GM12878 (cell line): ENCODE measurements at regions not wholly inside any gene's neighbourhood (a gene's known extent, or its start where the extent isn't known, plus 50 kb on each side); places are given as distances from the start of the nearest gene placed in this dataset.
A peak's percentile ranks its signal among the peaks of the same experiment; 100 is the strongest.

ENCODE experiments used
- ATAC-seq: fragments of 200-7000 bp; cut with Tn5 transposase; 3 replicates; pipeline ENCODE4 v1.9.1; 2020; ENCODE audit warnings: mild to moderate bottlenecking, moderate library complexity
- BruUV-seq: library from RNA; stranded (reverse); fragments of 400-500 nt; replicated peaks from 2 replicates; lab custom pipeline; 2021; lab: Mats Ljungman, UMichigan
- CTCF ChIA-PET: fragments of 300-600 bp; sonication (Branson Sonifier 250); formaldehyde crosslinking; extraction: SDS; loops from one replicate; lab custom pipeline; 2021; ENCODE audit warnings: inconsistent platforms; lab: Yijun Ruan, JAX
- POLR2A ChIA-PET: fragments of 350-600 bp; formaldehyde crosslinking; extraction: SDS; loops from one replicate; lab custom pipeline; 2021; ENCODE audit warnings: inconsistent platforms; lab: Charles Lee
- RAD21 ChIA-PET: fragments of 300-600 bp; sonication (Branson Sonifier 250); formaldehyde crosslinking; loops from one replicate; lab custom pipeline; 2023; ENCODE audit warnings: antibody characterized with exemption; ENCODE audit not compliant: unreplicated experiment; lab: Charles Lee
- SMC1A ChIA-PET: fragments of 300-600 bp; sonication (Branson Sonifier 250); formaldehyde crosslinking; loops from one replicate; lab custom pipeline; 2023; ENCODE audit not compliant: unreplicated experiment, uncharacterized antibody; lab: Charles Lee
- DNase-seq: peaks from one replicate; pipeline ENCODE4 v3.0.0-alpha.2; 2011; ENCODE audit warnings: low read depth, low spot score
- FAIRE-seq: peaks from 3 replicates; lab custom pipeline; 2011; peaks lifted over from hg19 to GRCh38; lab: Jason Lieb, UNC
- H2AFZ ChIP-seq: 2 replicates; pipeline ENCODE4 v1.6.0; 2011; ENCODE audit warnings: low read depth, low read length, control low read depth; ENCODE audit not compliant: control insufficient read depth
- H3K27ac ChIP-seq: 2 replicates; pipeline ENCODE4 v1.5.1; 2011; ENCODE audit warnings: control low read depth; ENCODE audit not compliant: control insufficient read depth, insufficient read depth
- H3K27me3 ChIP-seq, 2 experiments: replicated peaks in 1 of 2; 2 replicates each; pipeline versions ENCODE4 v1.6.0 to v1.6.1; 2011; ENCODE audit warnings: low read length in 1 of 2; ENCODE audit not compliant: control insufficient read depth in 2 of 2, insufficient read depth in 2 of 2
- H3K36me3 ChIP-seq, 2 experiments: 2 replicates each; pipeline ENCODE4 v1.5.1; 2011; ENCODE audit warnings: low read length in 1 of 2; ENCODE audit not compliant: control insufficient read depth in 2 of 2, insufficient read depth in 2 of 2
- H3K4me1 ChIP-seq: 2 replicates; pipeline ENCODE4 v1.6.1; 2011; ENCODE audit warnings: mild to moderate bottlenecking, low read length, moderate library complexity, mixed read lengths; ENCODE audit not compliant: control insufficient read depth, insufficient read depth
- H3K4me2 ChIP-seq: 2 replicates; pipeline ENCODE4 v1.6.0; 2011; ENCODE audit warnings: control low read depth; ENCODE audit not compliant: control insufficient read depth, insufficient read depth
- H3K4me3 ChIP-seq: fragments of 200-600 bp; sonication (generic); 2 replicates; pipeline ENCODE4 v1.5.1; 2016
- H3K79me2 ChIP-seq: 2 replicates; pipeline ENCODE4 v1.6.0; 2011; ENCODE audit warnings: low read length; ENCODE audit not compliant: control insufficient read depth, insufficient read depth
- H3K9ac ChIP-seq: 2 replicates; pipeline ENCODE4 v1.8.0; 2011; ENCODE audit warnings: low read length, control low read depth, mixed read lengths; ENCODE audit not compliant: control insufficient read depth, insufficient read depth
- H3K9me3 ChIP-seq: replicated peaks from 3 replicates; pipeline ENCODE4 v1.5.1; 2011; ENCODE audit warnings: mild to moderate bottlenecking, low read length; ENCODE audit not compliant: control insufficient read depth, insufficient read depth
- H4K20me1 ChIP-seq: 2 replicates; pipeline ENCODE4 v1.6.0; 2011; ENCODE audit not compliant: control insufficient read depth, insufficient read depth
- E4F1 ChIP-seq: fragments of 450-650 bp; IDR thresholded peaks from 2 replicates; pipeline ENCODE4 v1.6.1; 2018; ENCODE audit warnings: borderline replicate concordance, mild to moderate bottlenecking; ENCODE audit not compliant: partially characterized antibody
- EP300 ChIP-seq, 2 experiments: fragments of 150-350 bp in 1 of 2; IDR thresholded peaks; 2 replicates each; pipeline ENCODE4 v1.6.1; 2011 to 2012; ENCODE audit warnings: low read depth in 2 of 2, low read length in 2 of 2, borderline replicate concordance in 1 of 2, improper control_type of control experiment in 1 of 2, inconsistent platforms in 1 of 2; ENCODE audit not compliant: control insufficient read depth in 1 of 2
- FOS ChIP-seq: IDR thresholded peaks from 3 replicates; pipeline ENCODE4 v1.6.1; 2011; ENCODE audit warnings: borderline replicate concordance; ENCODE audit not compliant: insufficient read length; ENCODE audit errors: extremely low read depth
- NR2C2 ChIP-seq: IDR thresholded peaks from 2 replicates; pipeline ENCODE4 v1.6.1; 2011; ENCODE audit warnings: borderline replicate concordance, low read depth; ENCODE audit not compliant: control insufficient read depth, insufficient read length
- PAX5 ChIP-seq: IDR thresholded peaks from 2 replicates; pipeline ENCODE4 v1.6.1; 2011; ENCODE audit warnings: low read depth, low read length, borderline replicate concordance
- SIX5 ChIP-seq: IDR thresholded peaks from 2 replicates; pipeline ENCODE4 v1.6.1; 2011; ENCODE audit warnings: mild to moderate bottlenecking, low read depth, low read length, moderate library complexity; ENCODE audit not compliant: severe bottlenecking
- ZBED1 ChIP-seq: IDR thresholded peaks from 2 replicates; pipeline ENCODE4 v1.6.1; 2016; ENCODE audit warnings: borderline replicate concordance
- WGBS: methylation state at CpG from one replicate; pipeline ENCODE4 v1.1.6; 2016; ENCODE audit warnings: low lambda C conversion rate; ENCODE audit not compliant: insufficient replicate concordance, insufficient coverage; ENCODE audit errors: missing lambda C conversion rate; 5-methylcytosine and 5-hydroxymethylcytosine counted together
- in situ Hi-C: fragments of 300-500 bp; cut with MboI; formaldehyde crosslinking; loops from 9 replicates; pipeline ENCODE4 v1.14.3; 2018; ENCODE audit warnings: mixed read lengths
- intact Hi-C: fragments of 100-400 bp; cut with micrococcal nuclease; formaldehyde crosslinking; loops from one replicate; pipeline ENCODE4 v1.14.2; 2022; ENCODE audit not compliant: unreplicated experiment
- TF ChIP-seq, protein P1 (sequence below): IDR thresholded peaks from 2 replicates; pipeline ENCODE4 v1.6.1; 2011; ENCODE audit warnings: borderline replicate concordance, low read depth, mild to moderate bottlenecking, moderate library complexity, mixed read lengths, low read length; ENCODE audit not compliant: insufficient read depth; ENCODE audit errors: extremely low read length
- TF ChIP-seq, protein P2 (sequence below): IDR thresholded peaks from 2 replicates; pipeline ENCODE4 v1.6.1; 2012; ENCODE audit warnings: improper control_type of control experiment, low read depth, low read length; ENCODE audit not compliant: insufficient replicate concordance

DNA sequence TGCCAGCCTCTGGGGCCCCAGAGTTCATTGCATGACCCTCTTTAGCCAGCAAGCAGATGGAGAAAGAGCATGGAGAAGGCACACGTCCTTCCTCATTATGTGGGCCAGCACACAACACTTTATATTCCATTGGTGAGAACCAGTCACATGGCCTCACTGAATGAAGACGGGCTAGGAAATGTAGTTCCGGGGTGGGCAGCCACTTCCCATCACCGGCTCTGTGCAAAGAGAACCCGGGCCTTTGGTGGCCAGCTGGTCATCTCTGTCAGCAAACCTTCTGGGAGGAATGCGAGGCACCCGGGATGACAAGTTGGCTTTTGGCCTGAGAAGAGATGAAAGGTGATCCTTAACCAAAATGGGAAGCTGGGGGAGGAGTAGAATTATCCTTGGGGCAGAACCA is 90.2 kb upstream of the VGLL4 start:
- Histone ChIP-seq H3K9me3 (no peaks in the 10 kb centered on the region), H3K27me3 (no peaks in the 10 kb centered on the region; a peak in 1 of 4 replicates), H3K27ac (no peak overlapping the region), H3K4me3 (no peak overlapping the region), H2AFZ (no peak overlapping the region), H3K9ac (no peak overlapping the region), H3K36me3 (no peaks in the 10 kb centered on the region), H3K79me2 (no peaks in the 10 kb centered on the region), H3K4me2 (no peak overlapping the region), H4K20me1 (no peaks in the 10 kb centered on the region), H3K4me1 (no peaks in the 10 kb centered on the region)
- 65% methylated on average over 7 of the region's 7 CpGs for WGBS
- FAIRE-seq: no peak
- ATAC-seq: no peak
- POLR2A ChIA-PET: no interaction called here
- TF ChIP-seq, protein P1, sequence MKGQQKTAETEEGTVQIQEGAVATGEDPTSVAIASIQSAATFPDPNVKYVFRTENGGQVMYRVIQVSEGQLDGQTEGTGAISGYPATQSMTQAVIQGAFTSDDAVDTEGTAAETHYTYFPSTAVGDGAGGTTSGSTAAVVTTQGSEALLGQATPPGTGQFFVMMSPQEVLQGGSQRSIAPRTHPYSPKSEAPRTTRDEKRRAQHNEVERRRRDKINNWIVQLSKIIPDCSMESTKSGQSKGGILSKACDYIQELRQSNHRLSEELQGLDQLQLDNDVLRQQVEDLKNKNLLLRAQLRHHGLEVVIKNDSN: peak; percentile 7
- no peak for TF ChIP-seq PAX5
- TF ChIP-seq FOS: no peak
- no peak for TF ChIP-seq ZBED1
- RAD21 ChIA-PET: no interaction called here
- BruUV-seq: no TSS peak
- DNase-seq: no peak
- CTCF ChIA-PET: no interaction called here
- SMC1A ChIA-PET: no interaction called here
- in situ Hi-C loops (no loop called here), intact Hi-C loops (no loop called here)

- ChIA-PET RAD21 (no interaction called here), SMC1A (no interaction called here), POLR2A (no interaction called here), CTCF (no interaction called here)
- H3K36me3 ChIP-seq: no peaks in the 10 kb centered on the region
- no peaks in the 10 kb centered on the region for H3K4me1 ChIP-seq
- no peak overlapping the region for H3K4me2 ChIP-seq
- no peaks in the 10 kb centered on the region for H3K27me3 ChIP-seq
- H2AFZ ChIP-seq: no peak overlapping the region
- H3K4me3 ChIP-seq: no peak overlapping the region
- no peaks in the 10 kb centered on the region for H3K79me2 ChIP-seq
- H3K9me3 ChIP-seq: no peaks in the 10 kb centered on the region
- no TSS peak for BruUV-seq
- no peak overlapping the region for H3K27ac ChIP-seq
- DNase-seq: no peak
- intact Hi-C loops: no loop called here
- in situ Hi-C loops: no loop called here
- no peaks in the 10 kb centered on the region for H4K20me1 ChIP-seq
- no peak overlapping the region for H3K9ac ChIP-seq
- no peak for FAIRE-seq
- WGBS: 56% methylated on average over 2 of the region's 2 CpGs
- no peak for ATAC-seq
- TF ChIP-seq, protein P2, sequence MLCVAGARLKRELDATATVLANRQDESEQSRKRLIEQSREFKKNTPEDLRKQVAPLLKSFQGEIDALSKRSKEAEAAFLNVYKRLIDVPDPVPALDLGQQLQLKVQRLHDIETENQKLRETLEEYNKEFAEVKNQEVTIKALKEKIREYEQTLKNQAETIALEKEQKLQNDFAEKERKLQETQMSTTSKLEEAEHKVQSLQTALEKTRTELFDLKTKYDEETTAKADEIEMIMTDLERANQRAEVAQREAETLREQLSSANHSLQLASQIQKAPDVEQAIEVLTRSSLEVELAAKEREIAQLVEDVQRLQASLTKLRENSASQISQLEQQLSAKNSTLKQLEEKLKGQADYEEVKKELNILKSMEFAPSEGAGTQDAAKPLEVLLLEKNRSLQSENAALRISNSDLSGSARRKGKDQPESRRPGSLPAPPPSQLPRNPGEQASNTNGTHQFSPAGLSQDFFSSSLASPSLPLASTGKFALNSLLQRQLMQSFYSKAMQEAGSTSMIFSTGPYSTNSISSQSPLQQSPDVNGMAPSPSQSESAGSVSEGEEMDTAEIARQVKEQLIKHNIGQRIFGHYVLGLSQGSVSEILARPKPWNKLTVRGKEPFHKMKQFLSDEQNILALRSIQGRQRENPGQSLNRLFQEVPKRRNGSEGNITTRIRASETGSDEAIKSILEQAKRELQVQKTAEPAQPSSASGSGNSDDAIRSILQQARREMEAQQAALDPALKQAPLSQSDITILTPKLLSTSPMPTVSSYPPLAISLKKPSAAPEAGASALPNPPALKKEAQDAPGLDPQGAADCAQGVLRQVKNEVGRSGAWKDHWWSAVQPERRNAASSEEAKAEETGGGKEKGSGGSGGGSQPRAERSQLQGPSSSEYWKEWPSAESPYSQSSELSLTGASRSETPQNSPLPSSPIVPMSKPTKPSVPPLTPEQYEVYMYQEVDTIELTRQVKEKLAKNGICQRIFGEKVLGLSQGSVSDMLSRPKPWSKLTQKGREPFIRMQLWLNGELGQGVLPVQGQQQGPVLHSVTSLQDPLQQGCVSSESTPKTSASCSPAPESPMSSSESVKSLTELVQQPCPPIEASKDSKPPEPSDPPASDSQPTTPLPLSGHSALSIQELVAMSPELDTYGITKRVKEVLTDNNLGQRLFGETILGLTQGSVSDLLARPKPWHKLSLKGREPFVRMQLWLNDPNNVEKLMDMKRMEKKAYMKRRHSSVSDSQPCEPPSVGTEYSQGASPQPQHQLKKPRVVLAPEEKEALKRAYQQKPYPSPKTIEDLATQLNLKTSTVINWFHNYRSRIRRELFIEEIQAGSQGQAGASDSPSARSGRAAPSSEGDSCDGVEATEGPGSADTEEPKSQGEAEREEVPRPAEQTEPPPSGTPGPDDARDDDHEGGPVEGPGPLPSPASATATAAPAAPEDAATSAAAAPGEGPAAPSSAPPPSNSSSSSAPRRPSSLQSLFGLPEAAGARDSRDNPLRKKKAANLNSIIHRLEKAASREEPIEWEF: no peak
- TF ChIP-seq SIX5: no peak
- no peak for TF ChIP-seq NR2C2
- TF ChIP-seq E4F1: no peak
- TF ChIP-seq EP300 (IDR thresholded peaks at IDR 0.05; ENCODE audit: borderline replicate concordance in 1 of 2, control insufficient read depth in 1 of 2, low read depth in 2 of 2, low read length in 2 of 2): no peak
Measured at GRCh38 chr3:11727207-11727606, 83.5 kb upstream of the VGLL4 start.
